ENCODE measurements at regions not wholly inside any gene's neighbourhood (a gene's known extent, or its start where the extent isn't known, plus 50 kb on each side); places are given as distances from the start of the nearest gene placed in this dataset.

DNA sequence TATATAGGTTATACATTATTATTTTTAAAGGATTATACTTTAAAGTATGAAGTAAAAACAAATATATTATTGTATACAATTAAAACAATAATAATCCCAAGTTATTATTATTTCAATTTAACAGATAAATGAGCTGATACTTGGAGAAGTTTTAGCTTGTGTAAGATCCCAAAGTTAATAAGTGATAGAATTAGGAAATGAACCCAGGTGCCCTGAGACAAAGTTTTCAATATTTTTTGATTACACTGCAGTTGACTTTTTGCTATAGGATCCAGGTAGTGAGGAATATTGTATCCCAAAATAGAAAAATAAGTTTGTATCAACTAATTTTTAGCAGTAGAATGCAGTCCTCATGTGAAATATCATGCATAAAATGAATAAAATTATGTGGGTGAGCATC lies 543.2 kb upstream of the ZNF608 start:
- TF ChIP-seq, protein P1, sequence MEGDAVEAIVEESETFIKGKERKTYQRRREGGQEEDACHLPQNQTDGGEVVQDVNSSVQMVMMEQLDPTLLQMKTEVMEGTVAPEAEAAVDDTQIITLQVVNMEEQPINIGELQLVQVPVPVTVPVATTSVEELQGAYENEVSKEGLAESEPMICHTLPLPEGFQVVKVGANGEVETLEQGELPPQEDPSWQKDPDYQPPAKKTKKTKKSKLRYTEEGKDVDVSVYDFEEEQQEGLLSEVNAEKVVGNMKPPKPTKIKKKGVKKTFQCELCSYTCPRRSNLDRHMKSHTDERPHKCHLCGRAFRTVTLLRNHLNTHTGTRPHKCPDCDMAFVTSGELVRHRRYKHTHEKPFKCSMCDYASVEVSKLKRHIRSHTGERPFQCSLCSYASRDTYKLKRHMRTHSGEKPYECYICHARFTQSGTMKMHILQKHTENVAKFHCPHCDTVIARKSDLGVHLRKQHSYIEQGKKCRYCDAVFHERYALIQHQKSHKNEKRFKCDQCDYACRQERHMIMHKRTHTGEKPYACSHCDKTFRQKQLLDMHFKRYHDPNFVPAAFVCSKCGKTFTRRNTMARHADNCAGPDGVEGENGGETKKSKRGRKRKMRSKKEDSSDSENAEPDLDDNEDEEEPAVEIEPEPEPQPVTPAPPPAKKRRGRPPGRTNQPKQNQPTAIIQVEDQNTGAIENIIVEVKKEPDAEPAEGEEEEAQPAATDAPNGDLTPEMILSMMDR (IDR thresholded peaks at IDR 0.05): no peak
- TF ChIP-seq EZH2 (IDR thresholded peaks at IDR 0.05): no peak
